ENCODE measurements at regions not wholly inside any gene's neighbourhood (a gene's known extent, or its start where the extent isn't known, plus 50 kb on each side); places are given as distances from the start of the nearest gene placed in this dataset.
"Not testable (repeated sequence)": the region's sequence is repeated elsewhere in the genome, so short reads cannot be mapped to it uniquely, and the experiment has no call there.

DNA sequence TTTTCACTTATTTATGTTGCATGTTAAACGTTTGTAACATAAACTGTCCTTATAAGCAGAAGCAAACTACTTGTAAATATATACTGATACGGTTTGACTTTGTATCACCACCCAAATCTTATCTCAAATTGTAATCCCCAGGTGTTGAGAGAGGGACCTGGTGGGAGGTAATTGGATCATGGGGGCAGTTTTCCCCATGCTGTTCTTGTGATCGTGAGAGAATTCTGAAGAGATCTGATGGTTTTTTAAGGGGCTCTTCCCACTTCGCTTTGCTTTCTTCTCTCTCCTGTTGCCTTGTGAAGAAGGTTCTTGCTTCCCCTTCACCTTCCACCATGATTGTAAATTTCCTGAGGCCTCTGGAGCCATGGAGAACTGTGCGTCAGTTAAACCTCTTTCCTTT, 87.1 kb upstream of the MAPK10 start:
- Histone ChIP-seq H3K4me1 (ENCODE audit: control insufficient read depth, insufficient read depth, low read length) (peaks cover 4% of the 10 kb centered on the region; the same call in 1 of the 2 replicates), H3K36me3 (ENCODE audit: control insufficient read depth, insufficient read depth, low read length) (no peaks in the 10 kb centered on the region), H3K27ac (ENCODE audit: low read length) (no peak overlapping the region), H3K27me3 (ENCODE audit: control insufficient read depth, insufficient read depth, low read length) (no peaks in the 10 kb centered on the region), H3K4me3 (ENCODE audit: low read length) (no peak overlapping the region), H3K9me3 (ENCODE audit: control insufficient read depth, insufficient read depth, low read length) (no peaks in the 10 kb centered on the region)
- no peak for DNase-seq (ENCODE audit: low read depth, low spot score)
- no CpG with 5 or more reads among the region's 5 CpGs for WGBS (ENCODE audit: insufficient coverage, insufficient read length)

DNA sequence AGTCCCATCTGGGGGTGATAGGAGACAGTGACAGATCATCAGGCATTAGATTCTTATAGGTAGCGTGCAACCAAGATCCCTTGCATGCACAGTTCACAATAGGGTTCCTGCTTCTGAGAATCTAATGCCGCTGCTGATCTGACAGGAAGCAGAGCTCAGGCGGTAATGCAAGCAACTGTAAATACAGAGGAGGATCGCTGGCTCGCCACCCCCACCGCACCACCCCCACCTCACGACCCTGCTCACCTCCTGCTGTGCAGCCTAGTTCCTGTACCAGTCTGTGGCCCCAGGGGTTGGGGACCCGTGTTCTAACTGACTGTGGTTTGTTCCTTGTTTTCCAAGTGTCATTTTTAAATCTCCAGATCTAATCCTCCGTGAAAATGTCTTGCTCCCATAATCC, 89.0 kb upstream of the MAPK10 start:
- WGBS (ENCODE audit: insufficient coverage, insufficient read length), result no CpG with 5 or more reads among the region's 9 CpGs
- Histone ChIP-seq H3K4me1 (ENCODE audit: control insufficient read depth, insufficient read depth, low read length) (peaks cover 11% of the 10 kb centered on the region), H3K27me3 (ENCODE audit: control insufficient read depth, insufficient read depth, low read length) (no peaks in the 10 kb centered on the region), H3K36me3 (ENCODE audit: control insufficient read depth, insufficient read depth, low read length) (no peaks in the 10 kb centered on the region), H3K9me3 (ENCODE audit: control insufficient read depth, insufficient read depth, low read length) (no peaks in the 10 kb centered on the region), H3K4me3 (ENCODE audit: low read length) (no peak overlapping the region; the same call in 1 of the 2 replicates), H3K27ac (ENCODE audit: low read length) (no peak overlapping the region)
- no peak for DNase-seq (ENCODE audit: low read depth, low spot score)

DNA sequence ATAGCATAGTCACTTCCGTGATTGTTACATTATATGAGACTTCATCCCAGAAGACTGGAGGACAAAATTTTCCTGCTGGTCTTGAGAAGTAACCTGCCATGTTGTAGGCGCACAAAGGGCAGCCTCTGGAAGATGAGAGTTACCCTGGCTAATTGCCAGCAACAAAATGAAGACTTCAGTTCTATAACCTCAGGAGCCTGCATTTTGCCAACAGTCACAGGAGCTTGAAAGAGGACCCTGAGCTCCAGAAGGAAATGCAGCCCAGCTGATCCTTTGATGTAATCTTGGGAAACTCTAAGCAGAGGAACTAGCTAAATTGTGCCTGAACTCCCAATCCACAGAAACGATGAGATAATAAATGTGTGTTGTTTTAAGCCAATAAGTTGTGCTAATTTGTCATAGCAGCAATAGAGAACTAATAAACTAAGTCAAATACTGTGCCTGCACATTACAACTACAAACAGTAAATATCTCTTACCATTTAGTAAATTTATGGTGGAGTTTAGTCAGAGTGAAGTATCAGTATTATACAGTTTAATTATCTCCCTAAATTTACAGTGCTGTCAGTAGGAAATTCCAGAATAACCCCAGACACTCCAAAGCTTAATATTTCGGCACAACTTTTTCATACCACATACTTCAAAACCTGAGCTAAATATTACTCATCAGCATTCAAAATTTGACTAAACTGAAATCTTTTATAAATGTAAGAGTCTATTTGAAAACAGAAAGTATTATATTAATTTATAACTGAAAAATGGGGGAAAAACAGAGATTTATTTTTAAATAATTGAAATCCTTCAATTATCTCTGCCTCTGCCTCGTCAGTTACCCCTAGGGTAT, 90.1 kb upstream of the MAPK10 start:
- no peaks in the 10 kb centered on the region for H3K27me3 ChIP-seq (ENCODE audit: control insufficient read depth, insufficient read depth, low read length)
- no peak overlapping the region for H3K27ac ChIP-seq (ENCODE audit: low read length)
- 100% methylated on average over 1 of the region's 5 CpGs for whole genome bisulfite sequencing (ENCODE audit: insufficient coverage, insufficient read length)
- H3K4me3 ChIP-seq (ENCODE audit: low read length), result no peak overlapping the region
- H3K36me3 ChIP-seq (ENCODE audit: control insufficient read depth, insufficient read depth, low read length), result no peaks in the 10 kb centered on the region
- no peaks in the 10 kb centered on the region for H3K9me3 ChIP-seq (ENCODE audit: control insufficient read depth, insufficient read depth, low read length)
- H3K4me1 ChIP-seq (ENCODE audit: control insufficient read depth, insufficient read depth, low read length), result peaks cover 11% of the 10 kb centered on the region
- DNase-seq (ENCODE audit: low read depth, low spot score), result no peak

DNA sequence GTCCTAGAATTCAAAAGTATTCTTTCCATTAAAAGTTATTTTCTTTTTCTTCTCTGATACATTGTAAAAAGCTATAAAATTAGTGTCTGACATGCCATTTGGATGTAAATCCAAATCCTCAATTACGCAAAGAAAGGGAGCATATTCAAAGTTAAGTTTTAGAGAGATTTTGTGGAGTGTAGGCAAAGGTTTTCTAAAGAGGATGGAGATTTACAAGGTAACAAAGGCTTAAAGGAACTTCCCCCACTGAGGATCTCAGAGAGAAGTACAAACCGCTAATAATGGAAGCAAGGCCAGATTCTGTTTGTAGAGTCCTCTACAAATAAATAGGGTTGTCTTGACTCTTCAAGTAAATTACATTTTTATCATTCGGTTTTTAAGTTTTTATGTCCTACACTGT, 91.0 kb upstream of the MAPK10 start:
- DNase-seq (ENCODE audit: low read depth, low spot score), result no peak
- Histone ChIP-seq H3K4me3 (ENCODE audit: low read length) (no peak overlapping the region), H3K36me3 (ENCODE audit: control insufficient read depth, insufficient read depth, low read length) (no peaks in the 10 kb centered on the region), H3K4me1 (ENCODE audit: control insufficient read depth, insufficient read depth, low read length) (peaks cover 11% of the 10 kb centered on the region), H3K27me3 (ENCODE audit: control insufficient read depth, insufficient read depth, low read length) (no peaks in the 10 kb centered on the region), H3K9me3 (ENCODE audit: control insufficient read depth, insufficient read depth, low read length) (no peaks in the 10 kb centered on the region), H3K27ac (ENCODE audit: low read length) (no peak overlapping the region)
- WGBS (ENCODE audit: insufficient coverage, insufficient read length), result no CpG with 5 or more reads among the region's 3 CpGs

DNA sequence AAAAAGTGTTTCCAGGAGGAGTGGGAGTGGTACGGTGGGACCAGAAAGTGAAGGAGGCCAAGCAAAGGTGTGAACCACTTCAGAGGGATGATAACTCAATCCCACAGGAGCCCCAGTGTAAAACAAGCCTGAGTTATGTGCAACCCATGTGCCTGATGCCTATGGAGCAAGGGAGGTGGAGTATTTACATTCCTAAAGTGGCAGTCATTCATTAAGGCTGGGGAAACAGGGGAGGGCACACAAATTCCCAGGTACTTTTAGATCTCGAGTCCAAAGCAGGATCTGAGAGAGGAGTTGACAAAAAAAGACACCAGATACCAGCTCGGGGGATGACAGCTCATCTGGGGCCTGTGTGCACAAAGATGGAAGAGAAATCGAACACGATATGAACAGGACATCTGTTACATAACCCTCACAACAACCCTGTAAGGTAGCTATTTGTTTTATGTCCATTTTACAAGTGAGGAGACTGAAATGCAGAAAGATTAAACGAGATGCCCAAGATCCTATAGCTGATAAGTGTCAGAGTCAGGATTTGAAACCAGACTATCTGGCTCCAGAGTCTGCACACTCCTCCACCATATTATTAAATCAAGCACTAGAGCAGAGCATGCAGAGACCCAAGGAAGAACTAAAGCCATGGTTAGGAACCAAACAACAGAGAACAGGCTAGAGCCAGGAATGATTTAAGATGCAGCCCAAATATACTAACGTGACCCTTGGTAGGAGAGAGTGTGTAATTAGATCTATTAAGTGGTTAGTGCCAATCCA, 91.9 kb upstream of the MAPK10 start:
- H3K4me1 ChIP-seq (ENCODE audit: control insufficient read depth, insufficient read depth, low read length), result peaks cover 11% of the 10 kb centered on the region
- no peaks in the 10 kb centered on the region for H3K27me3 ChIP-seq (ENCODE audit: control insufficient read depth, insufficient read depth, low read length)
- H3K9me3 ChIP-seq (ENCODE audit: control insufficient read depth, insufficient read depth, low read length), result no peaks in the 10 kb centered on the region
- DNase-seq (ENCODE audit: low read depth, low spot score), result no peak
- H3K4me3 ChIP-seq (ENCODE audit: low read length), result no peak overlapping the region
- no peaks in the 10 kb centered on the region for H3K36me3 ChIP-seq (ENCODE audit: control insufficient read depth, insufficient read depth, low read length)
- no peak overlapping the region for H3K27ac ChIP-seq (ENCODE audit: low read length)
- WGBS (ENCODE audit: insufficient coverage, insufficient read length), result no CpG with 5 or more reads among the region's 7 CpGs

DNA sequence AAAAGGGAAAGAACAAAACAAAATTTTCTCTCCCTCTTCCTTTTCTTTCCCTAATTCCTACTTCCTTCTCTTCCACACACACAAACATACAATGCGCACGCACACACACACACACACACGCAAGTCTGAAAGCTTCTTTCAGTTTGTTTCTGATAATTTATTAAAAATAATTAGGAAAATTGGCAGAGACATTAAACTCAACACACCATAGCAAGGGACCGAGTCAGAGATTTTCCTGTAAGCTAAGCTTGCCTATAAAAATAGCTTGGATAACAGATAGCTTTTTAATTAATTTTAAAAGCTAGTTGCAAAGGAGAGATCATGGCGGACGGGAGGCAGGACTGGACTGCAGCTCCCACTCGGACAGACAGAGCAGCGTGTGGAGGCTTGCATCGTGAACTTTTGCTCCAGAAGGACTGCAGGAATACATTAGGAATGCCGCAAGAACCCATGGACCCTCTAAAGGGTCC, 92.6 kb upstream of the MAPK10 start:
- Histone ChIP-seq H3K27ac (ENCODE audit: low read length) (no peak overlapping the region), H3K4me3 (ENCODE audit: low read length) (no peak overlapping the region), H3K27me3 (ENCODE audit: control insufficient read depth, insufficient read depth, low read length) (no peaks in the 10 kb centered on the region), H3K36me3 (ENCODE audit: control insufficient read depth, insufficient read depth, low read length) (no peaks in the 10 kb centered on the region), H3K9me3 (ENCODE audit: control insufficient read depth, insufficient read depth, low read length) (no peaks in the 10 kb centered on the region), H3K4me1 (ENCODE audit: control insufficient read depth, insufficient read depth, low read length) (peaks cover 11% of the 10 kb centered on the region)
- DNase-seq (ENCODE audit: low read depth, low spot score), result no peak
- 100% methylated on average over 3 of the region's 10 CpGs for WGBS (ENCODE audit: insufficient coverage, insufficient read length)

DNA sequence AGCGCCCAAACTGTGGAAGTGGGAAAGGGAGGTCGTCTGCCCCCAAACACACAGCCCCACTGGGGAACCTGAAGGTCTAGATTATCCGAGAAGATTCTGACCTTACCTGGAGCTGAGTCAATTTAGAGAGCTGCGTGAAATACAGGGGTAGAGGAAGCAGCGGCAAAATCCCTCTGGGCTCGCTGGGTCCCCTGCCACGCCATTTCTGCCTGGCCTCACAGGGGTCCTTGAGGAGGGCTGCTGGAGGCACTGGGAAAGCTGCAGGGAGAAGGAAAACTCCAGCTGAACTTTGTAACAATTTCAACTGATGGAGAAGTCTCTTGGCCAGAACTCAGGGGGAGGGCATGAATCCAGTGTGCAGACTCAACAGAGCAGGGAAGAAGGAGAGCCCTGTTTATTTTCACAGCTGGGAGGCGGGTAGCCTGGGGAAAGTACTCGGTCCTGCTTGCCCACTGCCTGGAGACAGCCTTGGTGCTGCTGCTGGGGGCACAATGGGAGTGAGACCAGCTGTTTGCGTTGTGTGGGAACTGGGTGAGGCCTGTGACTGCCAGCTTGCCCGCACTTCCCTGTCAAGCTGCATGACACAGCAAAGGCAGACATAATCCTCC, 93.2 kb upstream of the MAPK10 start:
- H3K27me3 ChIP-seq (ENCODE audit: control insufficient read depth, insufficient read depth, low read length), result no peaks in the 10 kb centered on the region
- no peaks in the 10 kb centered on the region for H3K9me3 ChIP-seq (ENCODE audit: control insufficient read depth, insufficient read depth, low read length)
- WGBS (ENCODE audit: insufficient coverage, insufficient read length), result no CpG with 5 or more reads among the region's 11 CpGs
- no peaks in the 10 kb centered on the region for H3K36me3 ChIP-seq (ENCODE audit: control insufficient read depth, insufficient read depth, low read length)
- no peak overlapping the region for H3K27ac ChIP-seq (ENCODE audit: low read length)
- H3K4me3 ChIP-seq (ENCODE audit: low read length), result 0 out of 2 replicates have a peak overlapping the region, but pooled peaks have one; percentile 0
- no peak for DNase-seq (ENCODE audit: low read depth, low spot score)
- peaks cover 11% of the 10 kb centered on the region for H3K4me1 ChIP-seq (ENCODE audit: control insufficient read depth, insufficient read depth, low read length)

DNA sequence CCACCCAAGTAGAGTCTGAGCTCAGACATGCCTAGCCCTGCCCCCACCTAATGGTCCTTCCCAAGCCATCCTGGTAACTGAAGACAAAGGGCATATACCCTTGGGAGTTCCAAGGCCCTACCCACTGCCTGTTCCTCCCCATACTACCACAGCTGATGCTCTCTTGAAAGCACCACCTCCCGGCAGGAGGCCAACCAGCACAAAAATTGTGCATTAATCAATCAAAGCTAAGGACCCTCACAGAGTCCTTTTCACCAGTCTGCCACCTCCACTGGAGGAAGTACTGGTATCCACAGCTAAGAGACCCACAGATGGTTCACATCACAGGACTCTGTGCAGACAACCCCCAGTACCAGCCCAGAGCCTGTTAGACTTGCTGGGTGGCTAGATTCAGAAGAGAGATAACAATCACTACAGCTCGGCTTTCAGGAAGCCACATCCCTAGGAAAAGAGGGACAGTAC, 93.8 kb upstream of the MAPK10 start:
- H3K27ac ChIP-seq (ENCODE audit: low read length); H3K9me3 ChIP-seq (ENCODE audit: control insufficient read depth, insufficient read depth, low read length); DNase-seq (ENCODE audit: low read depth, low spot score); H3K27me3 ChIP-seq (ENCODE audit: control insufficient read depth, insufficient read depth, low read length); H3K36me3 ChIP-seq (ENCODE audit: control insufficient read depth, insufficient read depth, low read length); H3K4me3 ChIP-seq (ENCODE audit: low read length): not testable (repeated sequence)
- WGBS (ENCODE audit: insufficient coverage, insufficient read length), result no CpG with 5 or more reads among the region's 2 CpGs
- peaks cover 11% of the 10 kb centered on the region for H3K4me1 ChIP-seq (ENCODE audit: control insufficient read depth, insufficient read depth, low read length)

DNA sequence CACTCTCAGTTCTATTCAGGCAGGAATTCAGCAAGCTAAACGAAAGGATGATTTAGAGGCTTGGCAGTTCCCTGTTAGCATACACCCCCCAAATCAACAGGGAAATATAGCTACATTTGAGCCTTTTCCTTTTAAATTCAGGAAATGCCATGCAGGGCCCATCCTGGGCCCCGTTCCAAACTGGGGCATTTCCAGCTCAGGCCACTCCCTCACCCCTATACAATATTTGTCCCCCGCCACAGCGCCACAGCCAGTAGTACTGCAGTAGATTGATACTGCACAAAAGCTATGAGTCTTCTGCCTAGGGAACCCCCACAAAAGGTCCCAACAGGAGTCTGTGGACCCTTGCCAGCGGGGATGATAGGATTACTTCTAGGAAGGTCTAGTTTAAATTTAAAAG, 102.0 kb upstream of the MAPK10 start:
- no CpG with 5 or more reads among the region's 5 CpGs for WGBS (ENCODE audit: insufficient coverage, insufficient read length)
- H3K4me3 ChIP-seq (ENCODE audit: low read length), result no peak overlapping the region

DNA sequence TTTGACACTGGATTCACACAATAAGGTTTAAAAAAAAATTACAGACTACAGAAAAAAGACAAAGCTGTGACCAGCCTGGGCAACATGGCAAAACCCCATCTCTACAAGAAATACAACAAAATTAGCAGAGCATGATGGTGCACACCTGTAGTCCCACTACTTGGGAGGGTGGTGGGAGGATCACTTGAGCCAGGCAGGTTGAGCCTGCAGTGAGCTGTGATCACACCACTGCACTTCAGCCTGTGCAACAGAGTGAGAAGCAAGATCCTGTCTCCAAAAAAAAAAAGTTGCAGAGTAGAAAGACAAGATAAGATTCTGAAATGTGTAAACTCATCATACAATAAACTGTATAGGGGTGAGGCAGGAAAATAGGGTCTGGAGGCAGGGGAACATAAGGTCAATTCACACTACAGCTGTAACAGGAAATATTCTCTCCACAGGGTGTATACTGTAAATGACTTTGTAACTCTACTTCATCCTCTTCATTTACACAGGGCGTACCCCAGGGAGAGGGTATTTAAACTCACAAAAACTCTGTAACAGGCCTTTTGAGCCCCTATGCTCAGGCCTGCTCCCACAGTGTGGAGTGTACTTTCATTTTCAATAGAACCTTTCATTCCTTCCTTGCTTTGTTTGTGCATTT, 112.6 kb upstream of the MAPK10 start:
- no peak overlapping the region for H3K27ac ChIP-seq (ENCODE audit: low read length)

More for the DNA sequence above, 102.0 kb upstream of the MAPK10 start:
- no peaks in the 10 kb centered on the region for H3K4me1 ChIP-seq (ENCODE audit: control insufficient read depth, insufficient read depth, low read length)
- no peaks in the 10 kb centered on the region; the same call in 1 of the 2 replicates for H3K36me3 ChIP-seq (ENCODE audit: control insufficient read depth, insufficient read depth, low read length)
- H3K27me3 ChIP-seq (ENCODE audit: control insufficient read depth, insufficient read depth, low read length), result no peaks in the 10 kb centered on the region
- H3K27ac ChIP-seq (ENCODE audit: low read length), result no peak overlapping the region
- no peaks in the 10 kb centered on the region; the same call in 1 of the 2 replicates for H3K9me3 ChIP-seq (ENCODE audit: control insufficient read depth, insufficient read depth, low read length)
- no peak for DNase-seq (ENCODE audit: low read depth, low spot score)

More for the DNA sequence above, 112.6 kb upstream of the MAPK10 start:
- H3K27me3 ChIP-seq (ENCODE audit: control insufficient read depth, insufficient read depth, low read length), result no peaks in the 10 kb centered on the region
- no peaks in the 10 kb centered on the region for H3K36me3 ChIP-seq (ENCODE audit: control insufficient read depth, insufficient read depth, low read length)
- no peak overlapping the region for H3K4me3 ChIP-seq (ENCODE audit: low read length)
- H3K9me3 ChIP-seq (ENCODE audit: control insufficient read depth, insufficient read depth, low read length), result no peaks in the 10 kb centered on the region
- WGBS (ENCODE audit: insufficient coverage, insufficient read length), result no CpG with 5 or more reads among the region's 1 CpG
- H3K4me1 ChIP-seq (ENCODE audit: control insufficient read depth, insufficient read depth, low read length), result peaks cover 2% of the 10 kb centered on the region; the same call in 1 of the 2 replicates
- DNase-seq (ENCODE audit: low read depth, low spot score), result no peak

Measured in iPS DF 6.9 (cell line).